NT2/D1 (cell line): ENCODE measurements at regions not wholly inside any gene's neighbourhood (a gene's known extent, or its start where the extent isn't known, plus 50 kb on each side); places are given as distances from the start of the nearest gene placed in this dataset.
"Not testable (repeated sequence)": the region's sequence is repeated elsewhere in the genome, so short reads cannot be mapped to it uniquely, and the experiment has no call there.

Experiments
- DNase-seq: peaks from one replicate; pipeline ENCODE4 v3.0.0-alpha.2; 2011; ENCODE audit warnings: low read depth, low spot score
- H3K27me3 ChIP-seq: 2 replicates; pipeline ENCODE4 v1.6.0; 2011; ENCODE audit warnings: mild to moderate bottlenecking; ENCODE audit not compliant: insufficient read length, insufficient read depth
- H3K36me3 ChIP-seq: 2 replicates; pipeline ENCODE4 v1.6.1; 2011; ENCODE audit warnings: mild to moderate bottlenecking, low read length, mixed read lengths; ENCODE audit not compliant: insufficient read depth, insufficient read length
- H3K4me1 ChIP-seq: 2 replicates; pipeline ENCODE4 v1.5.1; 2011; ENCODE audit not compliant: insufficient read depth, insufficient read length
- H3K4me3 ChIP-seq: 2 replicates; pipeline ENCODE4 v1.5.1; 2011; ENCODE audit warnings: low read depth; ENCODE audit not compliant: insufficient read length
- H3K9ac ChIP-seq: 2 replicates; pipeline ENCODE4 v1.6.0; 2011; ENCODE audit warnings: low read depth; ENCODE audit not compliant: insufficient read length
- H3K9me3 ChIP-seq: 2 replicates; pipeline ENCODE4 v1.5.1; 2011; ENCODE audit warnings: mild to moderate bottlenecking, low read length; ENCODE audit not compliant: insufficient read depth

GRCh38 chr1:143799568-143800187, 172.1 kb downstream of the FAM72C start:
- DNase-seq, H3K27me3 ChIP-seq, H3K9ac ChIP-seq: not testable (repeated sequence)

DNA sequence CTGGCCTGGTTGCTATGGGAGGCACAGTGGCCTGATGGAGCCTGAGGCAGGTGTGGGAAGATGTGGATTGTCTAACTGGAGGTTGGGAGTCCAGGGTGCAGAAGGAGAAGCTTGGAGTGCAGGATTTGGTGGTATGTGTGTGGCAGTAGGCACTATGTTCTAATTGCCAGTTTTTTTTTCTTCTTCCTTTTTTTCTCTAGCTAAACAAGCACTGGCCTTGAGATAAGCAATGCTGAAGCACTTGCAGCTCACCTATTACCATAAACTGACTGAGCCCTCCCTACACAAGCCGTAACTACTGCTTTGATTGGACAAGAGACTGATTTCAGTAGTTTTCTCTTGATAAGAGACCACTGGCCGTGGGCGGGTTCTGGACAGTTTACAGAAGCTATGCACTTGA, 175.4 kb downstream of the FAM72C start:
- not testable (repeated sequence) for H3K4me1 ChIP-seq, H3K4me3 ChIP-seq, H3K36me3 ChIP-seq, H3K9me3 ChIP-seq, DNase-seq, H3K9ac ChIP-seq, H3K27me3 ChIP-seq

More at GRCh38 chr1:143799568-143800187, 172.1 kb downstream of the FAM72C start:
- not testable (repeated sequence) for H3K4me3 ChIP-seq, H3K36me3 ChIP-seq, H3K4me1 ChIP-seq, H3K9me3 ChIP-seq

- H3K4me1 ChIP-seq, H3K36me3 ChIP-seq, H3K27me3 ChIP-seq, H3K9ac ChIP-seq, H3K9me3 ChIP-seq, DNase-seq, H3K4me3 ChIP-seq: not testable (repeated sequence)
Measured at GRCh38 chr1:143792047-143792937, 179.5 kb downstream of the FAM72C start.

DNA sequence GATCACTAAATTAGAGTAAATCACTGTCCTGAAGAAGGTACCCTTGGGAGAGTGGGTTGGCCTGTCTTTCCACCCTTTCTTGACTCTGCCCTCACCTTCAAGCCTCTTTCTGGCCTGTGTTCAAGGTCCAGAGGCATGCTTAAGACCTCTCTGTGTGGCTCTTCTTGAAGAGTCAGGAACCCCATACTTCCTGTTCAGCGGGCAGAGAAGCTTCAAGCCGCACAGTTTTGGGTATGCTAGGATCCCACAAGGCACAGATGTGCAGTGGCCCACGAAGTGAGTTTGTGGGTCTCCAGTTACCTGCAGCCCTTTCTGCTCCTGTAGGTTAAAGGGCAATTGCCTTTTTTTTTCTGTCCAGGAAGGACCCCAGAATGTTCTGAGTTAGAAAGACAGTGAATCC, 185.4 kb downstream of the FAM72C start:
- not testable (repeated sequence) for H3K27me3 ChIP-seq, H3K9me3 ChIP-seq, H3K4me3 ChIP-seq, DNase-seq, H3K9ac ChIP-seq, H3K36me3 ChIP-seq, H3K4me1 ChIP-seq

- not testable (repeated sequence) for H3K4me3 ChIP-seq, H3K4me1 ChIP-seq, H3K36me3 ChIP-seq, H3K9ac ChIP-seq, H3K9me3 ChIP-seq, H3K27me3 ChIP-seq, DNase-seq
Measured at GRCh38 chr1:143785883-143786282, 185.9 kb downstream of the FAM72C start.

DNA sequence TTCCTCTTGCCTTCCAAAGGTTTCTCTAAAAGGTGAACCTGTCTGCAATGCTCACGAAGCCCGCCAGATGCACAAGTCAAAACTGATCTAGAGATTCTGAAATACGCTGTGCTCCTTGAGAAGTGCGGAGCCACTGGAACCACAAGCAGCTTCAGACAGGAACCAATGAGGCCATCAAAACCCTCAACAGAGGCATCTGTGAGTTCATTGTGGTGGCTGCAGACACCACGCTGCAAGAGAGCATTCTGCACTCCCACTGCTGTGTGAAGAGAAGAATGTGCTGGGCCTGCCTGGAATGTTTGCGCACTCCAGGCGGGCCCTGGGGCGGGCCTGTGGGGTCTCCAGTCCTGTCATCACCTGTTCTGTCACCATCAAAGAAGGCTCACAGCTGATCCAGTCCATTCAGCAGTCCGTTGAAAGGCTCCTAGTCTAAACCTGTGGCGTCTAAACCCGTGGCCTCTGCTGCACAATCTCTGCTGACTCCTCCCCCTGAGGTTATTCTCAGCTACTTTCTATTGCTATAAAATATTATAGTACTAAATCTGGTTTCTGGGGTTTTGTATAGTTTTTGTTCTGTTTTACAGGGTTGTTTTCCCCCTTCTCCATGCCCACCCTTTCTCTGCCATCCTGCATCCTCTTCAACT, 187.4 kb downstream of the FAM72C start:
- H3K4me1 ChIP-seq, DNase-seq, H3K9ac ChIP-seq, H3K27me3 ChIP-seq, H3K36me3 ChIP-seq, H3K4me3 ChIP-seq, H3K9me3 ChIP-seq: not testable (repeated sequence)

DNA sequence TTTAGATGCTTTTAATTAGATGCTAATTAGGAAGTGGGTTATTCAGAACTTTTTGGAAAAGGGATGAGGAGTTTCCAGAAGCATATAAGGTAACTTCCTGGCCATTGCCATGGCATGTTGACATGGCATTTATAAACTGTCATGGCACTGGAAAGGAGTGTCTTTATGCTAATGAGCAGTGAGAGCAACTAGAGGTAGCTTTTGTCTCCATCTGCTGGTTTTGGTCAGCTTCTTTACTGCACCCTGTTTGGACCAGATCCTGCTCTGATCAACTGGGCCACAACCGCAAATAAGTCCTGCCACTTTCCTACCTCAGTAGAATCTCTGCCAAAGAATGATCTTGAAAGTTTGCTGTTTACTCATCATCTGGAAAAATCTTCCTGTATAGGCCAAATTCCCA, 193.6 kb downstream of the FAM72C start:
- H3K36me3 ChIP-seq, H3K9me3 ChIP-seq, H3K9ac ChIP-seq, H3K27me3 ChIP-seq, H3K4me3 ChIP-seq, H3K4me1 ChIP-seq, DNase-seq: not testable (repeated sequence)

DNA sequence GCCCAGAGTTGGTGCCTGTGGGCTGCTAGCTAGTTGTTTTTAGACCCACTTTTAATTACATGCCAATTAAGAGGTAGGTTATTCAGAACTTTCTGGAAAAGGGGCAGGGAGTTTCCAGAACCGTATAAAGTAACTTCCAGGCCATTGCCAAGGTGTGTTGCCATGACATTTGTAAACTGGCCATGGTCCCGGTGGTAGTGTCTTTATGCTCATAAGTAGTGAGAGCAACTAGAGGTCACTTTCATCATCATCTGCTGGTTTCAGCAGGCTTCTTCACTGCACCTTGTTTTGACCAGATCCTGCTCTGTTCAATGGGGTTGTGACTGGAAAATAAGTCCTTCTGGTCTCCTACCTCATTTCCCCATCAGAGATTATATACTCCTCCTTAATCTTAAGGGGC, 207.0 kb downstream of the FAM72C start:
- not testable (repeated sequence) for H3K4me1 ChIP-seq, DNase-seq, H3K27me3 ChIP-seq, H3K9me3 ChIP-seq, H3K4me3 ChIP-seq, H3K36me3 ChIP-seq, H3K9ac ChIP-seq

GRCh38 chr1:143760366-143760765, 211.4 kb downstream of the FAM72C start:
- H3K4me1 ChIP-seq, H3K4me3 ChIP-seq, H3K9me3 ChIP-seq, H3K27me3 ChIP-seq, DNase-seq, H3K9ac ChIP-seq, H3K36me3 ChIP-seq: not testable (repeated sequence)

GRCh38 chr1:143755961-143756360, 215.8 kb downstream of the FAM72C start:
- H3K9me3 ChIP-seq, result not testable (repeated sequence)

More at GRCh38 chr1:143755961-143756360, 215.8 kb downstream of the FAM72C start:
- not testable (repeated sequence) for H3K27me3 ChIP-seq, H3K4me1 ChIP-seq, H3K9ac ChIP-seq, H3K4me3 ChIP-seq, H3K36me3 ChIP-seq, DNase-seq
